Tongue (tissue), 1 donor: ENCODE measurements at regions not wholly inside any gene's neighbourhood (a gene's known extent, or its start where the extent isn't known, plus 50 kb on each side); places are given as distances from the start of the nearest gene placed in this dataset.

Source experiments
- DNase-seq: peaks from one replicate; pipeline ENCODE4 v3.0.0-alpha.2; 2015

DNA sequence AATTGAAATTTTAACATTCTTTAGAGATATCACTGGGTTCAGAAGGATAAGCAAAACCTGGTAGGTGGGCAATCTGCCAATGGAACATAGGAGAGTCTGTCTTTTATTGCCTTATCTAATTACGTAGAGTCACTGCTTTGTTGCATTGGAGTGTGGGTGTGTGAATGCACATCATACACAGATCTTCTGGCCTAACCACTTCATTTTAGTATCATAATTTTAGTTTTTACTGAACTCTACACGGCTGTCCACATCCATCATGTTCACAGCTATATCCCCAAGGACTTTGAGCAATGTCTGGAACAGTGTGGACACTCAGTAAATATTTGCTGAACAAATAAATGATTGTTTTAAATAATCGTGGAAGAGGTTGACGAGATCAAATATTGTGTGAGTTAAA lies 104.6 kb upstream of the AKIRIN2 start:
- DNase-seq, result peak; percentile 34

DNA sequence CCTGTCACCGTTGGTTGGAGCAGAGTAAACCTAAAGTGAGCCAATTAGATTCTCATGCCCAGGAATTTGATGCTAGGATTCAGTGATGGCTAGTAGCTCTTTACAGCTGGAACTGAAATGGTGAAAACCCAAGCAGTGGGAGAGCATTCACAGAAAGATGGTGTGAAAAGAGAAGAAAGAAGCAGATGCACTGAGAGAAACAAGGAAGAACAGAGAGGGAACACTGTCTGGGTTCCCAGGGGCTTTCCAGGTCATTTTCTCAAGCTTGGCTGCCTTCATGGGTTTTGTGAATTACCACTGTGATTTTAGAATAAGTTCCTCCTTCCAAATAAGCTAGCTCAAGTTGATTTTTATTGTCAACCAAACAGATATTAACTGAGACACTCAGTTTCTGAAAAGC lies 104.1 kb upstream of the AKIRIN2 start:
- no peak for DNase-seq

DNA sequence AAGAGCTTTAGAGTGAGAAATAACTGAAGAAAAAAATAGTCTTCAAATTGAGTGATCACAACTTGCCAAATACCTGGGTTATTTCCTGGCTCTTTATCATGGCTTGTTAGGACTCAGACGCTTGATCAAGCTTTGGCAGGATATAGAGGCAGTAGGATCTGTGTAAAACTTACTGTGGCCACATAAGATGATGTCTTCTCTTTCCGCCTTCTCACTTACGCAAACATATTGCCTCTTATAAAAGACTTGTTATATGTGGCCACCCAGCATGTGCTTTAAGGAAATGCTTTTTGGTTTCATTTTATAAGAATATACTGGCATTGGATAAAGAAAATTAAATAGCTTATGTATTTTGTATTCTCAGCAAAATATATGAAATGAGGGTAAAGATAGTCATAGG lies 101.8 kb upstream of the AKIRIN2 start:
- no peak for DNase-seq

DNA sequence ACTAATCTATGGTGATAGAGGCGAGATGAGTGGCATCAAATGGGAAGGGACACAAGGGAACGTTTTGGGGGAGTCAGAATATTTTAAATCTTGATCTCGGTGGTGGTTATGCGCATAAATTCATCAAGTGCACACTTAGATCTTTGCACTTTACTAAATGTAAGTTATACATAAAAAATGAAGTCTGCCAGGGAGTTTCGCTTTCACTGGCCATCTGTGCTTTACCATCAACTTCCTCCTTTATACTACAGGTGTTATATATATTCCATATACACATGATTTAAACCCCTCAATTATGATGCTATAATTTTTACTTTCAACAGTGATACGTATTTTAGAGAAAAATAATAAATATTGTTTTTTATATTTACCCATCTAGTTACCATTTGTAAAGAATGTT lies 97.6 kb upstream of the AKIRIN2 start:
- DNase-seq, result no peak

DNA sequence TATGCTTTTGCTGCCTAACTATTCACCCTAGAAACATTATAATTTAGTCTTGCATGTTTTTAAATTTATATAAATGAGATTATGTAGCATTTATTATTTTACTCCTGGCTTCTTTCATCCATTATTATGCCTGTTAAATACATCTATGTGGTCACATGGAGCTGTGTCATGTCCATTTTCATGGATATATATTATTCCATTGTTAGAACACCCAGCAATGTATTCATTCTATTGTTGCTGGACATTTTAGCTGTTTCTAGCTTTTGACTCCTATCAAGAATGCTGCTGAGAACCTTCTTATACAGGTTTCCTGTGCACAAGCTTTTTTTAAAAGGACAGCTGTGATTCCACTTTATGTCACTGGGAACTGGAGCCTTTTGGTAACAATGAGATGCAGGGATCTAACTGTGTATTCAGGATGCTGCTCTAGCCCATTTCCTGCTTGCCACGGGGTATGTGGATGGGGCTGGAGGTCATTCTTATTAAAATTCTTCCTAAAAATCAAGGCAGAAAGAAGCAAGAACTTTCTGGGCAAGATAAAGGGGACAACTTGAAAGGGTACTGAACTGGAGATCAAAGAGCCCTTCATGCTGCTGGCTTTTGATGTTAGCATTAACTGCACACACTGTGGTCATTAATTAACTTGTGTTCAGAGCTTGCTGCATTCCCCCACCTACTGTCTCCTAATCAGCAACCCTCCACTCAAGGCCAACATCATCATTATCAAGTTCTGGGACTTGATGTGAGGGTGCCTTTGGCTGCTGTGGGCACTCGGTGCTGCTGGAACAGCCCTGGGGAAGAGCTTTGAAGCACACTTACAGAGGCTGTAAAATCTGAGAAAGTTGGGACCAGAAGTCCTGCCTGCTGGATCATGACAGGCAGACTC lies 96.6 kb upstream of the AKIRIN2 start:
- DNase-seq, result no peak

DNA sequence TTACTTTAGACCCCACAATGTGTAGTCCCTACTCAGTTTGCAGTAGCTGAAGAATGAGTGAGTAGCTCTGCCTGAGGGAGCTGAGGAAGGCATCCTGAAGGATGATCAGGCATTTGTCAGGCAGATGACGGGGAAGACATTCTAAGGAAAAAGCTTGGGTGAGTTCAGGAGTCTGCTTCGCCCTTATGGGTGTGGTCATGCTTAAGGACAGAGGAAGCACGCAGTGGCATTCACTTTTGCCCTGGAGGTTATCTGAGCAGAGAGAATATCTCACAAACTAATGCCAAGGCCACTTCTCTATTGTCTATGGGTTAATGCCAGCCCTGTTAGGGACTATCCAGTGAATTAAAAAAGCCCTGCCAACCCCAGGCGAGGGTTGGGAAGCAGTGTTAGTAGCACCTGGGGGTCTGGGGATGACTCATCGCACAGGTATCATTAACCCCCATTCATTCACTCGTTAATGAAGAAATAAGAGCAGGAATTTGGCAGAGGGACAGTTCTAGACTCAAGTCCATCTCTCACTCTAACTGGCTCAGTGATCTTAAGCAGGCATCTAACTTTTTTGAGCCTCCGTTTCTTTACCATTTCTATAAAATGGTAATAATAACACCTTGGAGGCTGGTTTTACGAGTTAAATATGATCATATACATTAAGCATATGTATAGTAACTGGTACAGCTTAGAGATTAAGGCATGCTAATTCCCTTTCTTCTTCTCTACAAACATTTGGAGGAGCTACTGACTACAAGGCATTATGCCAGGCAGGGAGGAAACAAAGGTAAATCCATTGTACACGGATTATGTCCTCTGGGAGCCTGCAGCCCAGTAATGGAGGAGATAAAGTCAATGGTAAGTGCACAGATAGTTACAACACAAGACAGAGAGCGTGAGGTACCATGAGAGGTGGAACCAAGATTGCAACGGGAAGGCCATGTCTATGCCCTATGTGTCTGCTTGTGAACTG lies 93.2 kb upstream of the AKIRIN2 start:
- DNase-seq, result no peak

DNA sequence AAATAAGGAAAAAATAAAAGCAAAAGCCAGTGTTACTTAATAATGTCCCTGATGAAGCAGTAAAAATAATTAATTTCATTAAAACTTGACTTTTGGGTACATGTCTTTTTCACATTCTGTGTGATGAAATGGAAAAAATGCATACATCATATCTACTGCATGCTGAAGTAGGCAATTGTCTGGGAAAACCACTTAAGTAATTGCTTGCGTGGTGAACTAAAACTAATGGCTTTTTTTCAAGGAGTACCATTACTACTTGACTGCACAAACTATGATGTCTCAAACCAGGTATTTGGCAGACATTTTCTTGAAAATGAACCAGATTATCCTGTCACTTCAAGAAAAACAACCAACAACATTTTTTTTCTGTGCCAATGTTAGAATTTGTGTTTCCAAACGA lies 91.3 kb upstream of the AKIRIN2 start:
- DNase-seq, result no peak

DNA sequence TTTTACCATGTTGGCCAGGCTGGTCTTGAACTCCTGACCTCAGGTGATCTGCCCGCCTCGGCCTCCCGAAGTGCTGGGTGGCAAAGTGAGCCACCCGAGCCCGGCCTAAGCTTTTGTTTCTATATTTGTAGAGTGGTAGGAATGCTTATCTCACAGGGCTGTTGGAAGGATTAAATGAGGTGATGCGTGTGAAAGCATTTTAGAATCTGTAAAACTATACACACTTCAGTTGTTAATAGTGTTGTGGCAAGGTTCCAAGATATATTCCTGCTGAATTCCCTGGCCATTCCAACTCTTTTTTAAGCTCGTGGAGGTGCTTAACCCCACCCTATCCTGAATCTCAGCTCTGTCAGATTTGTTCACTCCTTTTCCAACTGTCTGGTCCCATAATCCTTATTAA lies 89.9 kb upstream of the AKIRIN2 start:
- DNase-seq, result peak; percentile 28

DNA sequence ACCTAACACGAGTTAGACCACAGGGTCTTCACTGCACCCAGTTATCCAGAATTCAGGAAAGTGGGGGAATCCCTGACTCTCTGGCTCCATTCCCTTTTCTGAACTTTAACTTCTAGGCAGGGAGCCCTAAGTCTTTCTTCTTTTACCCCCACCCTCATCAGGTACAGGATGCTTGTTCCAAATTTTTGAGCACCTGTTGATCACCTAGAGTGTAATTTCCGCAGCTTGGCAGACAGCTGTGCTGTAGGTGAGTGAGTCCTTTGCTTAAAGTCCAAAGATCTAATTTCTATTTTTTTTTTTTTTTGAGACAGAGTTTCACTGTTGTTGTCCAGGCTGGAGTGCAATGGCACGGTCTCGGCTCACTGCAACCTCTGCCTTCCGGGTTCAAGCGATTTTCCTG lies 89.5 kb upstream of the AKIRIN2 start:
- no peak for DNase-seq

DNA sequence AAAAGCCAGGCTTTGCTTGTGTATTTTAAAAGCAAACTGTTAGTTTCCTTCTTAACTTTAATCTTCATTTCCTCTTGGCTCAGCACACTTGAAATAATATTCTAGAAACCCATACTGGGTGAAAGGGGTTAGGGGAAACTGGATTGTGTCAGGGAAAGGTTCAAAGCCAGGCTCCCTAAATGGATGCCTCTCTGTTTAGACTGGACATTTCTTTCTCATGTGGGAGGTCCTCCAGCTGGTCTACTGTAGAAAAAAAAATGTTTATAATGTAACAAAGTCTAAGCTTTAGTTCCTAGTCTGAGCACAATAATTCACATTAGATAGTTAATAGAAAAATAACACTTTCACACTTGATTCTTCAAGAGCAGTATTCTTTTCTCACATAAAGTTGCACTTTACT lies 89.0 kb upstream of the AKIRIN2 start:
- DNase-seq, result no peak

DNA sequence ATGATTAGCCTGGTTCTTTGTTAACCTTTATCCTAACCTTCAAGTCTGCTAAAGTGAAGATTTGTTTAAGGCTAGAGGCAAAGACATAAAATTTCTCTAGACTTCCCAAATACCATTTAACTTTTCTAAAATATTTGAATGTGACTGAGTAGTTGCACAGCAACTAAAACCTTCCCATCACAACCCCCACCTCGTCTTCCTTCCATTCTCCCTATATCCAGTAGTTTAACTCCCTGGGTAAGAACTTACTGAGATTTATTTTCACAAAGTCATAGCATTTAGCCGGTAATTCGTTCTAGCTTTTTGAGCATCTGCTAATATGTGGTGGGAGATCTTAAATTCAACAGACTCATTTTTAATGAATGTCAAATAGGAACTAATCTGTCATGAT lies 87.9 kb upstream of the AKIRIN2 start:
- no peak for DNase-seq

DNA sequence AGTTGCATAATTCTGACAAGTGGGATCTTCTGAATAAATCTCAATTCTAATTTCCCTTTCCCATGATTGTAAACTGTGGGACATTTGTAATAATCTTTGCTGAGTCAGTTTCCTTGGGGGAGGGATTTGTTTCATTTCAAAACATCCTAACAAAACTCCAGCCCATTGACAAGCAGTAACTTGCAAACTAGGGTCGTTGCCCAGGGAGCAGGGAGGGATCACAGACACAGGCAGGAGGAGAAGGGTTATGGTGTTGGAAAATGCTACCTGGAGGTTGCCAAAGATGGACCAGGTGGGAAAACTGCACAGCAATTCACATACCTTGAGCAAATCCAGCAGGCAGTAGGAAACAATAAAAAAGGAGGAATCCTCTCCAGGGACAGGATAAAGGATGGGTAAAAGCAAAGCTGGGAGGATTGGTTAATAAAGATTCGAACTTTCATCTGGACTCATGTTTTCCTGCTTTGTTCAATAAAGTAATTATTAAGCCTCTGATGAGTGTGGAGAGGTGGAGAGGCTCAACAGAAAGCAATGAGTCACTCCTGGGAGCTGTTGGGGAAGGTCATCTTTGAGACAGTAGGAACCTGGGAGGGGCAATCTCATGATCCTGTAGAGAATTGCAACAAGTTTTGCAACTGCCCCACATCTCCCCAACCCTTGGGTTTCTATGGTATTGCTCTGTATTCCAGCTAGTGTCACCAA lies 87.3 kb upstream of the AKIRIN2 start:
- no peak for DNase-seq

DNA sequence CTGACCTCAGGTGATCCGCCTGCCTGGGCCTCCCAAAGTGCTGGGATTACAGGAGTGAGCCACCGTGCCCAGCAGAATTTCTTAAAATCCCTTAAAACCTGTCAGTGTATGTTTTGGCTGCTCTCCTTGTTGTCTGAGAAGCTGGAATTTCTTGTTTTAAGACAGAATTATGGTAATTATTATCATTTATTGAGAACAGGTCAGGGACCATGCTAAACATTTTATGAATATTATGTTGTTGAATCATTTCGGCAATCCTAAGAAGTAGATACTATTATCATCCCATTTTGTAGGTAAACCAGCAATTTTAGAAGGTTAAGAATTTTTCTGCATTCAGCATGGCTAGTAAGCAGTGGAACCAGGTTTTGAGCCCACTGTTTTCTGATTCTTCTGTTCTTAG lies 86.1 kb upstream of the AKIRIN2 start:
- no peak for DNase-seq

DNA sequence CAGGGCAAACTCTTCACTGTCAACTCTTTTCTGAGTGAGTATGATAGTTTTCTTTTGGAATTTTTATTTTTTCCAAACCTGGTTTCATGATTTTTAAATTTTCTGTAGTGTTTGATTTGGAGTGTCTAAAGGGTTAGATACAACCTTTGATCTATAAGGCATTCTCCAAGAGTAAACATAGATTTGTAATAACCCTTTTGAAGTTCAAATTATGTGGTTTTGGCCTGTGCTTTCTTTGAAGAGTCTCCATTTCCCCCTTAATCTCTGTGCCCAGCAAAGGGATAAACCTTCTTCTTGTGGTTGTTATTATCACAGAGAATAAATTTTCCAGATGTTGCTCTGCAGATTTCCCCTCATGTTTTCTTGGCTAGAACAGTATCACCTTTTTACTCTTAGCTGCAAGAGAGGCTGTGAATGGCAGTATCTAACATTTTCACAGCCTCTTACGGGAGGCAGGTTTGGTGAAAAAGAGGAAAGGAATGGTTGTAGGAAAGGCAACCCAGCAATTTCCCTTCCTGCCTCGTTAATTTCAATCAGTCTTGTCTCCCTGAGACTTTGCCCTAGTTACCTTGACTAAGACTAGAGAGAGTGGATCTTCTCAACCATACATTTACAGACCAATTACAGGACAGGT lies 83.3 kb upstream of the AKIRIN2 start:
- DNase-seq, result no peak

DNA sequence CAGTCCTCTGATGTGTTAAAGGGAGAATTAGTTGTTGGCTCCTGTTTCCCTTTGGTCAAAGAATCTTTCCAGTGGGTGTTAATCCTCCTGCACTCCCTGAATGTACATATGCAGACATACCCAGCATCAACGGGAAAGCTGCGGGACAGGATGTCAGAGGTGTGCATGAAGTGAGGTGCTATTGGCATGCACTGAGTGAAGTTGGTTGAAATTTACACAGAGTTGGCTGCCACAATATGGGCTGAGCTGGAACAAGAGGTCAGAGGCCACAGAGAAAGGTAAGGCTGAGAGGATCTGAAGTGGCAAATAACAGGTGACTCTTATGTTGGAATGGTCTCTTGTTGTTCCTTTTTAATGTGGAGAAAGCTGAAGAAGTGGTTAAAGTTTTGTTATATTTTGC lies 82.7 kb upstream of the AKIRIN2 start:
- DNase-seq, result no peak

DNA sequence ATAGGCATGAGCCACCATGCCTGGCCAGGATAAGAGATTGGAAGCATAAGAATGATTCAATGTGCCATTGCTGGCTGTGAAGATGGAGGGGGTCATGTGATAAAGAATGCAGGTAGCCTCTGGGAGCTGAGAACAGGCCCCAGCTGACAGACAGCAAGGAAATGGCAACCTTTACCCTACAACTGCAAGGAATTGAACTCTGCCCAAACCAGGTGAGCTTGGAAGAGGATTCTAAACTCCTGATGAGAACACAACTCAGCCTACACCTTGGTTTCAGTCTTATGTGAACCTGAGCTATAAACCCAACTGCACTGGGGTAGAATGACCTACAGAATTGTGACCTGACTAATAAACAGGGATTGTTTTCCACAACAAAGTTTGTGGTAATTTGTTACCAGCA lies 82.0 kb upstream of the AKIRIN2 start:
- DNase-seq, result no peak

DNA sequence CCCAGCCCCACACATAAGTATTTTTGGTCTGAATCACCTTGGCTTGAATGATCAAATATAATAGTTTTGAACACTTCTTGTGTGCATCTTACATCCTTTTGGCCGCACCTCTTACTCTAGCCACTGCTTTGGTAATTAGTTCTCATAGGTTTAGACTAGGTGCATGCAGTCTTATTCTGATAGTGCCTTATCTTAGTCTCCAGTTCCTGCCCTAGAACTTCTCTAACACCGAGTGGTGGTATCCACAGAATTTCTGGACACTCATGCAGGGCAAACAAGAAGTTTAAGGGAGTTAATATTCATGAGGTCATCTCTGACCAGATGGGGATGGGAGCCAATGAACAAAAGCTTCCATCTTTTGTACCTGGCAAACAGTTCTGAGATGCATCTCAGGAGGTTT lies 77.5 kb upstream of the AKIRIN2 start:
- DNase-seq, result no peak

DNA sequence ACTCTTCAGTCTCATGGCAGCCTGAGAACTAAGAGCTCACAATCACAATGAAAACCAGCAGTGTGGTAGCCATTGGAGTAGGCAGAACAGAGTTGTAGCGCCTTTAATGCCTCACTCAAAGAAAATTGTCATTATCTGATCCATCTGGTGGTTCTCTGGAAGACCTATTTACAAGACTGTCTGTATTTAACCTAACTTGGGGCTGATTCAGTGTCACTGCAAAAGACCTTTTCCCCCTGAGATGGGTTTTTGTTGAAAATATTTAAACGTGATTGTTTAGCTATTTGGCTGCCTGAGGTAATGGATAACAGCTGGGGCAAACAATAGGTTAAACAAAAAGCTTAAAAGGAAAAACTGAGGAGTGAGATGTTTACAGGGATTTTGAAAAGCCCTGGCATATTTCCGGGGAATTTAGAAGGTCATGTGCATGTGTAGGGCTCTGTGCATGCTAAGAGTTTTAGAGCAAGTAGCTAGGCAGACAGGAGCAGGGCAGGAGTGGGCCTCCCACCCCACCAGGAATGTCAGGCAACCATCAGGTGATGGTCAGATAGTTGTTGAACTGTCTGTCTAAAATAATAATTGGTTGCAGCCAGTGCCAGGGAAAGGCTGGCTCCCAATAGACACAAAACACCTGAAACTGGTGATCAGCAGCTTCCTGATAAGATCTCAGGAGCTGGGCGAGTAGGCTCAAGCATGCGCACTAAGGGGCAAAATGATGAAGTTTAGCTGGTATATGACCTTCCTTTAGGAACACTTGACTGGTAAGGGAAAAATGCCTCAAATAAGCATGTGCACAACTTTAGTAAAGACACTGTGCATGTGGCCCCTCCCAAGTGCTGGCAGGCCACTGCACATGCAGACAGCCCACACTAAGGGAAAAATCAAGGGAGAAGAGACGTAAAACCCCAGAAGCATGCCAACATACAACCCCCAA lies 70.8 kb upstream of the AKIRIN2 start:
- peak; percentile 32 for DNase-seq

DNA sequence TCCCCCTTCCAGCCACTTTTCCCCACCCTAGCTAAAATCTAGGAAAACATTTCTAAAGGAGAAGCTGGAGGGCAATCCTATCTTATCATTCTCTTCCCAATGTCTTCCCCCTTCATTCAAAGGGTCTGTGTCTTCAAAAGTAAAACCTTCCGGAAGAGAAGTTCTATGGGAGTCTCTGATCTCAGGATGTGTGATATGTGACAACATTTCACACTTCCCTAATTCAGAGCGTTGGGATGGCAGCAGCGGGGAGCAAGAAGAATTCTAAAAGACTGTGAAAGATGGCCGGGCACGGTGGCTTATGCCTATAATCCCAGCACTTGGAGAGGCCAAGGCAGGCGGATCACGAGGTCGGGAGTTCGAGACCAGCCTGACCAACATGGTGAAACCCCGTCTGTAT lies 65.4 kb upstream of the AKIRIN2 start:
- no peak for DNase-seq

DNA sequence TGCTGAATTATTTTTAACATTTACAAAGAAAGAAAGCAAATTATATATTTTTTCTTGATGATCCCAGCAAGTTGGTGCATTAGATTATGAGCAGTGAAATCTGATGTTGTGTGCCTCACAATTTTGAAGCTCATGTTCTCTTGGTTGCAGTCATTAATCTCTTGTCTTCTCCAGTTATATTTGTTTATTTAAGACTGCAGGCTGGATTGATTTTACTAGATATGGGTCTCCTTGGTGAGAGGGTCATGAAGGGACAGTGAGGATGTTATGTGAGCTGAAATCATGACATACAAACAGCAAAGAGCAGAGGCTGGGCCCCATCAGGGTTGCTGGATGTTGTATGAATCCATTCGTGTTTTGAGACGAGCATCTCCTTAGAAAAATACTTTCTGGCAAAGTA lies 64.2 kb upstream of the AKIRIN2 start:
- DNase-seq, result no peak

DNA sequence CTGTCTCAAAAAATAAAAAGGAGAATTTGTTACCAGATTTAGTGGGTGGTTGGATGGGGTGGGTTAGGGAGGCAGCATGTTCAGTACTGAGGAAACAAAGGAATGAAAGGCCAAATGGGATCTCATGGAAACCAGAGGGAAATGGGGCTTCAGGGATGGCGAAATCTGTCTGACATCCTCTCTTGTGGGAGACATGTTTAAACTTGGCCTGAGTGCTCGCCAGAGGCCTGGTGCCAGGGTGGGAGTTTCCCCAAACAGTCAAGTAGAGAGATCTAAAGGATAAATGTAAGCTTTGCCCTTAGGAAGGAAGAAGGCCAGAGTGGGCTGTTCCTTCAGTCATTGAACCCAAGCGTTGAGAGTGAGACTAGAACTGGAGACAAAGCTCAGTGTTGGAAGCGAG lies 61.9 kb upstream of the AKIRIN2 start:
- DNase-seq, result no peak
